ENCODE measurements at regions not wholly inside any gene's neighbourhood (a gene's known extent, or its start where the extent isn't known, plus 50 kb on each side); places are given as distances from the start of the nearest gene placed in this dataset.

- H3K27ac ChIP-seq, result no peak overlapping the region
- H3K36me3 ChIP-seq, result no peaks in the 10 kb centered on the region
- no peak for TF ChIP-seq CTCF (IDR thresholded peaks at IDR 0.05)
- no peak for TF ChIP-seq POLR2A (IDR thresholded peaks at IDR 0.05)
- H3K27me3 ChIP-seq, result no peaks in the 10 kb centered on the region
- no peaks in the 10 kb centered on the region for H3K4me1 ChIP-seq
- no peak for DNase-seq
- WGBS, 2 donors, result 53 to 54% methylated on average over 2 of the region's 2 CpGs
- no peak overlapping the region for H3K4me3 ChIP-seq
- intact Hi-C loops (cut with DNase I), result no loop called here
- no peaks in the 10 kb centered on the region for H3K9me3 ChIP-seq
These were observed 701.3 kb upstream of the ACO1 start for GRCh38 chr9:31683116-31683515.

- WGBS, 2 donors, result 42 to 53% methylated on average over 2 of the region's 2 CpGs
- TF ChIP-seq POLR2A (IDR thresholded peaks at IDR 0.05) (no peak), CTCF (IDR thresholded peaks at IDR 0.05) (no peak)
- no peak overlapping the region for H3K27ac ChIP-seq
- no peaks in the 10 kb centered on the region for H3K4me1 ChIP-seq
- H3K36me3 ChIP-seq, result no peaks in the 10 kb centered on the region
- DNase-seq, result no peak
- no peak overlapping the region for H3K4me3 ChIP-seq
- intact Hi-C loops (cut with DNase I), result no loop called here
- H3K9me3 ChIP-seq, result no peaks in the 10 kb centered on the region
- H3K27me3 ChIP-seq, result no peaks in the 10 kb centered on the region
These were observed 686.5 kb upstream of the ACO1 start for GRCh38 chr9:31697956-31698355.

GRCh38 chr9:31699836-31700235 lies 684.6 kb upstream of the ACO1 start:
- no peak for DNase-seq
- Histone ChIP-seq H3K27me3 (no peaks in the 10 kb centered on the region), H3K9me3 (no peaks in the 10 kb centered on the region), H3K27ac (no peak overlapping the region), H3K4me1 (no peaks in the 10 kb centered on the region), H3K36me3 (no peaks in the 10 kb centered on the region), H3K4me3 (no peak overlapping the region)
- no peak for TF ChIP-seq POLR2A (IDR thresholded peaks at IDR 0.05)
- TF ChIP-seq CTCF (IDR thresholded peaks at IDR 0.05), result no peak
- intact Hi-C loops (cut with DNase I), result no loop called here

GRCh38 chr9:31700252-31701045 lies 684.0 kb upstream of the ACO1 start:
- WGBS, 2 donors, result 46 to 54% methylated on average over 3 of the region's 3 CpGs
- DNase-seq, result no peak
- TF ChIP-seq CTCF (IDR thresholded peaks at IDR 0.05), result no peak
- TF ChIP-seq POLR2A (IDR thresholded peaks at IDR 0.05), result no peak

GRCh38 chr9:31702957-31703356 lies 681.5 kb upstream of the ACO1 start:
- TF ChIP-seq CTCF (IDR thresholded peaks at IDR 0.05) (no peak), POLR2A (IDR thresholded peaks at IDR 0.05) (no peak)
- no peaks in the 10 kb centered on the region for H3K27me3 ChIP-seq
- no peak for DNase-seq
- no peak overlapping the region for H3K4me3 ChIP-seq
- H3K9me3 ChIP-seq, result no peaks in the 10 kb centered on the region
- H3K4me1 ChIP-seq, result no peaks in the 10 kb centered on the region
- H3K36me3 ChIP-seq, result no peaks in the 10 kb centered on the region
- no peak overlapping the region for H3K27ac ChIP-seq
- intact Hi-C loops (cut with DNase I), result no loop called here
- 79 to 88% methylated on average over 1 of the region's 1 CpG for WGBS, 2 donors

More at GRCh38 chr9:31700252-31701045, 684.0 kb upstream of the ACO1 start:
- Histone ChIP-seq H3K4me3 (no peak overlapping the region), H3K27me3 (no peaks in the 10 kb centered on the region), H3K4me1 (no peaks in the 10 kb centered on the region), H3K36me3 (no peaks in the 10 kb centered on the region), H3K9me3 (no peaks in the 10 kb centered on the region), H3K27ac (no peak overlapping the region)
- intact Hi-C loops (cut with DNase I), result no loop called here
